WTC11 (cell line): ENCODE measurements at regions not wholly inside any gene's neighbourhood (a gene's known extent, or its start where the extent isn't known, plus 50 kb on each side); places are given as distances from the start of the nearest gene placed in this dataset.
A peak's percentile ranks its signal among the peaks of the same experiment; 100 is the strongest.

Source experiments
- ATAC-seq: fragments of 200-7000 bp; cut with Tn5 transposase; 2 replicates; pipeline ENCODE4 v1.10.0; 2021; ENCODE audit warnings: mild to moderate bottlenecking, moderate library complexity
- CTCF ChIA-PET: fragments of 300-600 bp; sonication (Branson Sonifier 250); formaldehyde crosslinking; loops from one replicate; lab custom pipeline; 2021; ENCODE audit warnings: antibody characterized with exemption; lab: Charles Lee
- POLR2A ChIA-PET: fragments of 350-600 bp; sonication (Branson Sonifier 250); formaldehyde crosslinking; loops from one replicate; lab custom pipeline; 2021; ENCODE audit warnings: antibody characterized with exemption; lab: Charles Lee
- DNase-seq: peaks from one replicate; pipeline ENCODE4 v3.0.0; 2021; ENCODE audit warnings: low spot score
- H3K27ac Mint-ChIP-seq: 2 replicates; pipeline ENCODE4 v1.8.0; 2021; ENCODE audit warnings: mixed read lengths
- H3K27me3 Mint-ChIP-seq: 2 replicates; pipeline ENCODE4 v1.8.0; 2021; ENCODE audit warnings: low read depth, mild to moderate bottlenecking, moderate library complexity, mixed read lengths
- H3K36me3 Mint-ChIP-seq: 2 replicates; pipeline ENCODE4 v1.8.0; 2021; ENCODE audit warnings: mixed read lengths
- H3K4me1 Mint-ChIP-seq: 2 replicates; pipeline ENCODE4 v1.8.0; 2022; ENCODE audit warnings: mixed read lengths
- H3K4me3 Mint-ChIP-seq: 2 replicates; pipeline ENCODE4 v1.8.0; 2021; ENCODE audit warnings: mild to moderate bottlenecking, moderate library complexity, mixed read lengths
- H3K9me3 Mint-ChIP-seq: 2 replicates; pipeline ENCODE4 v1.8.0; 2021; ENCODE audit warnings: mixed read lengths
- ATF2 ChIP-seq: sonication (generic); formaldehyde crosslinking; IDR thresholded peaks from 2 replicates; pipeline ENCODE4 v1.8.1; 2022; ENCODE audit warnings: low read depth, missing genetic modification reagents, borderline replicate concordance
- CTCF ChIP-seq: fragments of 200-600 bp; IDR thresholded peaks from 2 replicates; pipeline ENCODE4 v1.8.0; 2022; ENCODE audit warnings: antibody characterized with exemption
- E2F5 ChIP-seq: sonication (generic); formaldehyde crosslinking; IDR thresholded peaks from 2 replicates; pipeline ENCODE4 v1.8.1; 2022; ENCODE audit warnings: mild to moderate bottlenecking, moderate library complexity, missing genetic modification reagents
- FOXP1 ChIP-seq: sonication (generic); formaldehyde crosslinking; IDR thresholded peaks from 2 replicates; pipeline ENCODE4 v1.8.0; 2022; ENCODE audit warnings: missing genetic modification reagents, mild to moderate bottlenecking, moderate library complexity, borderline replicate concordance
- NR2C2 ChIP-seq: sonication (generic); formaldehyde crosslinking; IDR thresholded peaks from 2 replicates; pipeline ENCODE4 v1.8.0; 2022; ENCODE audit warnings: mild to moderate bottlenecking, missing genetic modification reagents
- NR3C1 ChIP-seq: sonication (generic); formaldehyde crosslinking; conservative IDR thresholded peaks from 2 replicates; pipeline ENCODE4 v1.8.1; 2023; ENCODE audit warnings: low read depth, mild to moderate bottlenecking, missing genetic modification reagents
- OVOL2 ChIP-seq: fragments of 250-450 bp; sonication (Bioruptor Pico); IDR thresholded peaks from 2 replicates; pipeline ENCODE4 v1.9.0; 2021; ENCODE audit warnings: mild to moderate bottlenecking, borderline replicate concordance
- PRDM15 ChIP-seq: sonication (generic); formaldehyde crosslinking; IDR thresholded peaks from 2 replicates; pipeline ENCODE4 v1.8.0; 2022; ENCODE audit warnings: missing genetic modification reagents
- SOX15 ChIP-seq: fragments of 250-450 bp; sonication (Bioruptor Pico); IDR thresholded peaks from 2 replicates; pipeline ENCODE4 v1.9.0; 2021; ENCODE audit warnings: mild to moderate bottlenecking
- TEAD1 ChIP-seq: sonication (generic); formaldehyde crosslinking; IDR thresholded peaks from 2 replicates; pipeline ENCODE4 v1.8.0; 2022; ENCODE audit warnings: mild to moderate bottlenecking, missing genetic modification reagents
- TEAD4 ChIP-seq: sonication (generic); formaldehyde crosslinking; IDR thresholded peaks from 2 replicates; pipeline ENCODE4 v1.8.0; 2022; ENCODE audit warnings: mild to moderate bottlenecking, missing genetic modification reagents
- USF2 ChIP-seq: sonication (generic); formaldehyde crosslinking; IDR thresholded peaks from 2 replicates; pipeline ENCODE4 v1.8.1; 2023; ENCODE audit warnings: mild to moderate bottlenecking, missing genetic modification reagents, moderate library complexity
- ZBTB43 ChIP-seq: sonication (generic); formaldehyde crosslinking; IDR thresholded peaks from 2 replicates; pipeline ENCODE4 v1.8.1; 2023; ENCODE audit warnings: mild to moderate bottlenecking, missing genetic modification reagents
- ZMAT4 ChIP-seq: fragments of 250-450 bp; sonication (Bioruptor Pico); IDR thresholded peaks from 2 replicates; pipeline ENCODE4 v1.9.0; 2021; ENCODE audit warnings: mild to moderate bottlenecking
- ZNF121 ChIP-seq: sonication (generic); formaldehyde crosslinking; IDR thresholded peaks from 2 replicates; pipeline ENCODE4 v1.8.0; 2023; ENCODE audit warnings: missing genetic modification reagents
- ZNF425 ChIP-seq: fragments of 250-450 bp; sonication (Bioruptor Pico); conservative IDR thresholded peaks from 2 replicates; pipeline ENCODE4 v1.9.0; 2021; ENCODE audit warnings: mild to moderate bottlenecking
- ZSCAN18 ChIP-seq: fragments of 250-450 bp; sonication (Bioruptor Pico); IDR thresholded peaks from 2 replicates; pipeline ENCODE4 v2.1.2; 2022; ENCODE audit warnings: mild to moderate bottlenecking, moderate library complexity

- TF ChIP-seq CTCF: no peak
- TF ChIP-seq SOX15 (CRISPR knock-in tag): no peak
These were observed 331.9 kb upstream of the TSHZ3 start (continued) for GRCh38 chr19:31681121-31681520.

GRCh38 chr19:31693131-31693932, 344.1 kb upstream of the TSHZ3 start:
- Mint-ChIP-seq H3K4me1 (no peaks in the 10 kb centered on the region; the same call in 1 of the 2 replicates), H3K36me3 (no peaks in the 10 kb centered on the region), H3K27me3 (no peaks in the 10 kb centered on the region), H3K4me3 (no peak overlapping the region), H3K9me3 (peaks cover 6% of the 10 kb centered on the region; the same call in 1 of the 2 replicates), H3K27ac (no peak overlapping the region)
- DNase-seq: peak; percentile 42
- ChIA-PET CTCF (interaction anchor here (1.6 kb wide), 1 partner anchor 17 kb away, joined by 5 read pairs; no protein-coding TSS in a partner anchor), POLR2A (no interaction called here)
- ATAC-seq: peak; percentile 38; the same call in 1 of the 2 replicates
- no peak for TF ChIP-seq ZBTB43
- TF ChIP-seq NR2C2: no peak
- no peak for TF ChIP-seq ZNF121 (CRISPR knock-in tag)
- no peak for TF ChIP-seq ZMAT4 (CRISPR knock-in tag)

GRCh38 chr19:31693933-31694269, 344.7 kb upstream of the TSHZ3 start:
- DNase-seq (no peak), ATAC-seq (no peak)
- Mint-ChIP-seq H3K27ac (no peak overlapping the region), H3K9me3 (peaks cover 6% of the 10 kb centered on the region; the same call in 1 of the 2 replicates), H3K27me3 (no peaks in the 10 kb centered on the region), H3K36me3 (no peaks in the 10 kb centered on the region), H3K4me3 (no peak overlapping the region), H3K4me1 (no peaks in the 10 kb centered on the region)
- ChIA-PET POLR2A (no interaction called here), CTCF (interaction anchor here (1.6 kb wide), 1 partner anchor 18 kb away, joined by 5 read pairs; no protein-coding TSS in a partner anchor)
- TF ChIP-seq E2F5 (CRISPR knock-in tag): no peak
- TF ChIP-seq TEAD1 (CRISPR knock-in tag): no peak
- TF ChIP-seq NR3C1 (CRISPR knock-in tag): no peak
- TF ChIP-seq PRDM15 (CRISPR knock-in tag): no peak
- TF ChIP-seq ZSCAN18 (CRISPR knock-in tag): no peak
- TF ChIP-seq USF2: no peak
- TF ChIP-seq SOX15 (CRISPR knock-in tag): no peak
- TF ChIP-seq TEAD4: no peak
- TF ChIP-seq OVOL2 (CRISPR knock-in tag): no peak
- TF ChIP-seq ZNF425 (CRISPR knock-in tag): no peak
- no peak for TF ChIP-seq ATF2 (CRISPR knock-in tag)
- no peak for TF ChIP-seq FOXP1 (CRISPR knock-in tag)
